MM.1S (cell line): ENCODE measurements at regions not wholly inside any gene's neighbourhood (a gene's known extent, or its start where the extent isn't known, plus 50 kb on each side); places are given as distances from the start of the nearest gene placed in this dataset.

Experiments
- DNase-seq: peaks from one replicate; pipeline ENCODE4 v3.0.0-alpha.2; 2015
- H2AFZ ChIP-seq: fragments of 300-600 bp; sonication (generic); 2 replicates; pipeline ENCODE4 v1.6.0; 2016; ENCODE audit warnings: antibody characterized with exemption, low read length
- H3F3A ChIP-seq: fragments of 300-600 bp; sonication (generic); 2 replicates; pipeline ENCODE4 v1.6.1; 2016; ENCODE audit warnings: mild to moderate bottlenecking, antibody characterized with exemption, low read length, moderate library complexity, mixed read lengths; ENCODE audit not compliant: insufficient read depth
- H3K27ac ChIP-seq: fragments of 300-600 bp; sonication (generic); 2 replicates; pipeline ENCODE4 v1.5.1; 2016; ENCODE audit warnings: mild to moderate bottlenecking, low read length
- H3K27me3 ChIP-seq: fragments of 300-600 bp; sonication (generic); replicated peaks from 2 replicates; pipeline ENCODE4 v1.6.0; 2016; ENCODE audit warnings: low read length; ENCODE audit not compliant: insufficient read depth
- H3K36me3 ChIP-seq: fragments of 300-600 bp; sonication (generic); replicated peaks from 2 replicates; pipeline ENCODE4 v1.6.1; 2016; ENCODE audit warnings: mild to moderate bottlenecking, low read length, mixed read lengths; ENCODE audit not compliant: insufficient read depth
- H3K4me1 ChIP-seq: fragments of 300-600 bp; sonication (generic); 2 replicates; pipeline ENCODE4 v1.6.1; 2016; ENCODE audit warnings: low read length, mixed read lengths
- H3K4me2 ChIP-seq: fragments of 300-600 bp; sonication (generic); 2 replicates; pipeline ENCODE4 v1.6.0; 2016; ENCODE audit warnings: low read depth, low read length
- H3K4me3 ChIP-seq: fragments of 300-600 bp; sonication (generic); 2 replicates; pipeline ENCODE4 v1.5.1; 2016; ENCODE audit warnings: low read length, mixed read lengths
- H3K79me2 ChIP-seq: fragments of 300-600 bp; sonication (generic); 2 replicates; pipeline ENCODE4 v1.6.1; 2016; ENCODE audit warnings: mixed run types, low read length, mixed read lengths
- H3K9ac ChIP-seq: fragments of 300-600 bp; sonication (generic); 2 replicates; pipeline ENCODE4 v1.6.1; 2016; ENCODE audit warnings: low read length, mixed read lengths
- H3K9me2 ChIP-seq: fragments of 300-600 bp; sonication (generic); replicated peaks from 2 replicates; pipeline ENCODE4 v1.6.1; 2016; ENCODE audit warnings: mild to moderate bottlenecking, low read length, mixed read lengths; ENCODE audit not compliant: insufficient read depth
- H3K9me3 ChIP-seq: fragments of 300-600 bp; sonication (generic); replicated peaks from 2 replicates; pipeline ENCODE4 v1.6.1; 2016; ENCODE audit warnings: mild to moderate bottlenecking, low read length, mixed read lengths; ENCODE audit not compliant: insufficient read depth
- H4K20me1 ChIP-seq: fragments of 300-600 bp; sonication (generic); 2 replicates; pipeline ENCODE4 v1.6.1; 2016; ENCODE audit warnings: mild to moderate bottlenecking, low read length, moderate library complexity, mixed read lengths; ENCODE audit not compliant: insufficient read depth
- CTCF ChIP-seq: fragments of 300-600 bp; sonication (generic); IDR thresholded peaks from 2 replicates; pipeline ENCODE4 v1.5.1; 2016; ENCODE audit warnings: antibody characterized with exemption, low read length, mixed read lengths
- EZH2 ChIP-seq: fragments of 300-600 bp; sonication (generic); optimal IDR thresholded peaks from 2 replicates; pipeline ENCODE3; 2017; ENCODE audit warnings: low read depth, mild to moderate bottlenecking, antibody characterized with exemption, low read length, mixed read lengths
- EZH2phosphoT487 ChIP-seq: fragments of 300-600 bp; sonication (generic); IDR thresholded peaks from 2 replicates; pipeline ENCODE4 v1.6.1; 2018; ENCODE audit warnings: antibody characterized with exemption, low read length

GRCh38 chr1:29858646-29859045 is 622.3 kb downstream of the PTPRU start:
- H3K27ac ChIP-seq, result no peak overlapping the region
- no peaks in the 10 kb centered on the region for H3K9me2 ChIP-seq
- H3K36me3 ChIP-seq, result no peaks in the 10 kb centered on the region
- H3K4me2 ChIP-seq, result no peak overlapping the region
- no peak for DNase-seq
- no peak overlapping the region for H3K4me3 ChIP-seq
- no peaks in the 10 kb centered on the region for H3K79me2 ChIP-seq
- no peaks in the 10 kb centered on the region for H3F3A ChIP-seq
- no peaks in the 10 kb centered on the region for H3K4me1 ChIP-seq
- H3K9me3 ChIP-seq, result no peaks in the 10 kb centered on the region
- H3K27me3 ChIP-seq, result peaks cover 64% of the 10 kb centered on the region
- H4K20me1 ChIP-seq, result no peaks in the 10 kb centered on the region
- TF ChIP-seq CTCF (no peak), EZH2phosphoT487 (no peak), EZH2 (no peak)
- H3K9ac ChIP-seq, result no peak overlapping the region
- H2AFZ ChIP-seq, result no peak overlapping the region

DNA sequence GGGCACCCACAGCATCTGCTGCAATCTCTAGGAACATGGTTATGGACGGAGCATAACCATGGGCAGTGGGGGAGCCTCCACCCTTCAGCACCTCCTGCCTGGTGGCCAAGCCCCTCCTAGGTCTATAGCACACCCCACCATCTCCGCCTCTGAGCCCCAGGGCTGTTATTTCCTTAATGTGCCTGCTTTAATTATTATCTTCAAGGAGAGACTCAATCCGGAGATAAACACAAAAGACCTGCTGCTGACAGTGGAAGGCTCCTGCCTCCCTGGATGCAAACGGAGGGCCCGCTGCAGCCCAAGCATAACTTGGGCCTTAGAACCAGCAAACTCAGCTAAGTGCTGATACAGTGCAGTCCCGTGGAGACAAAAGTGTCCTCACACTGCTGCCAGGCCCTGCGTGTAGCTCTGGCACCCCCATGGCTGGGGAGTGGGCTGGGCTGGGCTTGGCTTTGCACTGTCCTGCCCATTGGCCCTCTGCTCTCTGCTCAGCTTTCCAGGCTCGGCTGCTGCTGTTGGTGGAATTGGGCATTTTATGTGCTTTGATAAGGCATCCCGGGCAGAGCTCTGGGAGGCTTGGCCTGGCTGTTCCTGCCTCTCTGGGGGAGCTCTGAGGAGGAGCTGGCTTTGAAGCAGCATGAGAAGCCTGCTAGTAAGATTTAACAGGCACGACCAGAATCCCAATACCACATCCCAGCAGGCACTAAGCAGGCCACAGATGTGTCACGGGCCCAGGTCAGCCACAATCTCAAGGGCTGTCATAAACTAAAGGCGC is 620.2 kb downstream of the PTPRU start:
- H3K9ac ChIP-seq, result no peak overlapping the region
- no peaks in the 10 kb centered on the region for H3K9me2 ChIP-seq
- H3F3A ChIP-seq, result no peaks in the 10 kb centered on the region
- no peaks in the 10 kb centered on the region for H3K79me2 ChIP-seq
- no peak overlapping the region for H3K4me2 ChIP-seq
- H4K20me1 ChIP-seq, result no peaks in the 10 kb centered on the region
- H3K36me3 ChIP-seq, result no peaks in the 10 kb centered on the region
- H3K4me1 ChIP-seq, result no peaks in the 10 kb centered on the region
- H3K27ac ChIP-seq, result no peak overlapping the region
- TF ChIP-seq EZH2 (no peak), CTCF (no peak), EZH2phosphoT487 (no peak)
- peaks cover 69% of the 10 kb centered on the region for H3K27me3 ChIP-seq
- DNase-seq, result no peak
- no peak overlapping the region for H3K4me3 ChIP-seq
- no peak overlapping the region for H2AFZ ChIP-seq
- no peaks in the 10 kb centered on the region for H3K9me3 ChIP-seq

DNA sequence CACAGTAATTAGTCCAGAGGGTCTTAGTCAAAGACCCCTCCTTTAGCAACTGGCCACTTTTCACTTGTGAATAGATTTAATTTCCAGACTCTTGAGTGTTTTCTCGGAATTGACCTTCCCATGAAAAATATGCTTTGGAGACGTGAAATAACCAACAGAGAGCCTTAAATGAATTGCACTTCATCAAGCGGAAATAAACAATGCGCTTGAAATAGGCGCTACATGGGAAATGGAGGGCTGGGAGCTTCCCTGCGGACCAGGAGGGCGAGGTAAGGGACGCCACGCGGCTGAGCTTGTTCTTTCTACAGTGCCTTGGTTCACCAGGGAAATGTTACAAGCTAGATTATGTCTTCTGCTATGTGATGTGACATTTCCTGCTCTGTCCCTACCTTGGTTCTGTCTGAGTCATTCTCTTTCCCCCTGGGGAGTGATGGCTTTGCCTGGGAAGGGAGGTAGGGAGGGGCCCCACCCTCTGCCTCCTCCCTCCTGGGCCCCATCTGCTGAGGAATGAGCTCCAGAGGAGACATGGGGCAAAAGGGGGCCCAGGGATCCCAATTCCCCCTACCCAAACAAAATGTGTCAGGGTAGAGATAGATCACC is 619.3 kb downstream of the PTPRU start:
- H4K20me1 ChIP-seq, result no peaks in the 10 kb centered on the region
- peaks cover 78% of the 10 kb centered on the region for H3K27me3 ChIP-seq
- TF ChIP-seq EZH2phosphoT487 (no peak), CTCF (no peak), EZH2 (no peak)
- no peaks in the 10 kb centered on the region for H3K4me1 ChIP-seq
- no peaks in the 10 kb centered on the region for H3F3A ChIP-seq
- no peaks in the 10 kb centered on the region for H3K9me3 ChIP-seq
- no peak overlapping the region for H3K4me2 ChIP-seq
- H3K9me2 ChIP-seq, result no peaks in the 10 kb centered on the region
- H2AFZ ChIP-seq, result no peak overlapping the region
- H3K9ac ChIP-seq, result no peak overlapping the region
- H3K36me3 ChIP-seq, result no peaks in the 10 kb centered on the region
- DNase-seq, result no peak
- H3K79me2 ChIP-seq, result no peaks in the 10 kb centered on the region
- H3K27ac ChIP-seq, result no peak overlapping the region
- H3K4me3 ChIP-seq, result no peak overlapping the region
